ENCODE measurements at regions not wholly inside any gene's neighbourhood (a gene's known extent, or its start where the extent isn't known, plus 50 kb on each side); places are given as distances from the start of the nearest gene placed in this dataset.
A peak's percentile ranks its signal among the peaks of the same experiment; 100 is the strongest.

GRCh38 chr2:12998685-12999084, 281.9 kb downstream of the TRIB2 start:
- no peak overlapping the region for H3K4me3 Mint-ChIP-seq
- no peaks in the 10 kb centered on the region for H3K9me3 Mint-ChIP-seq
- intact Hi-C loops (cut with micrococcal nuclease) = no loop called here
- H3K27me3 Mint-ChIP-seq (ENCODE audit: low read depth) = peaks cover 2% of the 10 kb centered on the region
- no peak overlapping the region for H3K27ac Mint-ChIP-seq
- no peak for DNase-seq
- no peaks in the 10 kb centered on the region for H3K4me1 Mint-ChIP-seq (ENCODE audit: low read depth)
- H3K36me3 Mint-ChIP-seq (ENCODE audit: low read depth) = no peaks in the 10 kb centered on the region
- CTCF ChIA-PET = interaction anchor here (2.1 kb wide), 1 partner anchor 9 kb away, joined by 7 read pairs; no protein-coding TSS in a partner anchor

- no peaks in the 10 kb centered on the region for H3K36me3 Mint-ChIP-seq (ENCODE audit: low read depth)
- no peaks in the 10 kb centered on the region for H3K4me1 Mint-ChIP-seq (ENCODE audit: low read depth)
- H3K27me3 Mint-ChIP-seq (ENCODE audit: low read depth) = no peaks in the 10 kb centered on the region
- H3K9me3 Mint-ChIP-seq = no peaks in the 10 kb centered on the region
- intact Hi-C loops (cut with micrococcal nuclease) = loop anchor here (5.0 to 10.0 kb wide), 3 partner anchors 39 to 1306 kb away; no protein-coding TSS in a partner anchor
- H3K27ac Mint-ChIP-seq = no peak overlapping the region
- CTCF ChIA-PET = interaction anchor here (0.6 to 1.3 kb wide), 2 partner anchors 284 to 751 kb away, joined by 3 read pairs; partner anchors contain the start of gene TRIB2
- no peak overlapping the region for H3K4me3 Mint-ChIP-seq
- no peak for DNase-seq
Measured at GRCh38 chr2:13000664-13001363, 284.1 kb downstream of the TRIB2 start.

- CTCF ChIA-PET = interaction anchor here (1.3 kb wide), 1 partner anchor 285 kb away, joined by 3 read pairs; the partner anchor contains the start of gene TRIB2
Measured at GRCh38 chr2:13001408-13001807, 284.7 kb downstream of the TRIB2 start.

GRCh38 chr2:13002536-13003331, 286.0 kb downstream of the TRIB2 start:
- Mint-ChIP-seq H3K9me3 (no peaks in the 10 kb centered on the region), H3K36me3 (ENCODE audit: low read depth) (no peaks in the 10 kb centered on the region), H3K4me3 (no peak overlapping the region), H3K27me3 (ENCODE audit: low read depth) (peaks cover 5% of the 10 kb centered on the region), H3K4me1 (ENCODE audit: low read depth) (no peaks in the 10 kb centered on the region), H3K27ac (no peak overlapping the region)
- CTCF ChIA-PET = interaction anchor here (0.7 to 1.5 kb wide), 4 partner anchors 10 to 286 kb away, joined by 3 to 6 read pairs (median 4); partner anchors contain the start of gene TRIB2
- DNase-seq = no peak
- intact Hi-C loops (cut with micrococcal nuclease) = loop anchor here (5.0 to 10.0 kb wide), 3 partner anchors 40 to 1308 kb away; no protein-coding TSS in a partner anchor

More at GRCh38 chr2:13001408-13001807, 284.7 kb downstream of the TRIB2 start:
- intact Hi-C loops (cut with micrococcal nuclease) = loop anchor here (5.0 to 10.0 kb wide), 3 partner anchors 39 to 1307 kb away; no protein-coding TSS in a partner anchor
- no peak overlapping the region for H3K27ac Mint-ChIP-seq
- no peak for DNase-seq
- H3K36me3 Mint-ChIP-seq (ENCODE audit: low read depth) = no peaks in the 10 kb centered on the region
- H3K4me3 Mint-ChIP-seq = no peak overlapping the region
- H3K27me3 Mint-ChIP-seq (ENCODE audit: low read depth) = no peaks in the 10 kb centered on the region
- no peaks in the 10 kb centered on the region for H3K9me3 Mint-ChIP-seq
- H3K4me1 Mint-ChIP-seq (ENCODE audit: low read depth) = no peaks in the 10 kb centered on the region

GRCh38 chr2:13003500-13003899, 286.8 kb downstream of the TRIB2 start:
- Mint-ChIP-seq H3K4me3 (no peak overlapping the region), H3K27ac (no peak overlapping the region), H3K27me3 (ENCODE audit: low read depth) (peaks cover 6% of the 10 kb centered on the region), H3K36me3 (ENCODE audit: low read depth) (no peaks in the 10 kb centered on the region), H3K9me3 (no peaks in the 10 kb centered on the region), H3K4me1 (ENCODE audit: low read depth) (no peaks in the 10 kb centered on the region)
- intact Hi-C loops (cut with micrococcal nuclease) = loop anchor here (5.0 to 10.0 kb wide), 3 partner anchors 41 to 1309 kb away; no protein-coding TSS in a partner anchor
- CTCF ChIA-PET = interaction anchor here (0.6 to 1.5 kb wide), 4 partner anchors 9 to 239 kb away, joined by 3 to 6 read pairs (median 4); no protein-coding TSS in a partner anchor
- no peak for DNase-seq

- H3K27me3 Mint-ChIP-seq (ENCODE audit: low read depth) = peaks cover 7% of the 10 kb centered on the region
- no peaks in the 10 kb centered on the region for H3K4me1 Mint-ChIP-seq (ENCODE audit: low read depth)
- no peaks in the 10 kb centered on the region for H3K36me3 Mint-ChIP-seq (ENCODE audit: low read depth)
- H3K9me3 Mint-ChIP-seq = no peaks in the 10 kb centered on the region
- H3K4me3 Mint-ChIP-seq = no peak overlapping the region
- CTCF ChIA-PET = interaction anchor here (0.7 to 1.0 kb wide), 2 partner anchors 74 to 78 kb away, joined by 3 read pairs; no protein-coding TSS in a partner anchor
- no peak for DNase-seq
- intact Hi-C loops (cut with micrococcal nuclease) = loop anchor here (5.0 to 10.0 kb wide), 5 partner anchors 73 to 1310 kb away; no protein-coding TSS in a partner anchor
- H3K27ac Mint-ChIP-seq = no peak overlapping the region
Measured at GRCh38 chr2:13005048-13005447, 288.3 kb downstream of the TRIB2 start.

- no peak overlapping the region for H3K4me3 Mint-ChIP-seq
- H3K9me3 Mint-ChIP-seq = no peaks in the 10 kb centered on the region
- H3K27ac Mint-ChIP-seq = no peak overlapping the region
- CTCF ChIA-PET = interaction anchor here (0.6 to 2.8 kb wide), 15 partner anchors 10 to 1218 kb away, joined by 3 to 17 read pairs (median 5); partner anchors contain the start of gene TRIB2
- H3K27me3 Mint-ChIP-seq (ENCODE audit: low read depth) = peaks cover 8% of the 10 kb centered on the region
- intact Hi-C loops (cut with micrococcal nuclease) = loop anchor here (2.0 to 10.0 kb wide), 7 partner anchors 74 to 1311 kb away; no protein-coding TSS in a partner anchor
- DNase-seq = no peak
- H3K36me3 Mint-ChIP-seq (ENCODE audit: low read depth) = no peaks in the 10 kb centered on the region
- no peaks in the 10 kb centered on the region for H3K4me1 Mint-ChIP-seq (ENCODE audit: low read depth)
Measured at GRCh38 chr2:13005761-13006335, 289.1 kb downstream of the TRIB2 start.

- Mint-ChIP-seq H3K27ac (no peak overlapping the region), H3K27me3 (ENCODE audit: low read depth) (peaks cover 8% of the 10 kb centered on the region), H3K4me1 (ENCODE audit: low read depth) (no peaks in the 10 kb centered on the region), H3K4me3 (no peak overlapping the region), H3K36me3 (ENCODE audit: low read depth) (no peaks in the 10 kb centered on the region), H3K9me3 (no peaks in the 10 kb centered on the region)
- CTCF ChIA-PET = interaction anchor here (0.5 to 2.8 kb wide), 34 partner anchors 11 to 1178 kb away, joined by 3 to 17 read pairs (median 4); partner anchors contain the start of gene TRIB2
- DNase-seq = no peak
- intact Hi-C loops (cut with micrococcal nuclease) = loop anchor here (2.0 to 10.0 kb wide), 7 partner anchors 74 to 1312 kb away; no protein-coding TSS in a partner anchor
Measured at GRCh38 chr2:13006426-13006825, 289.7 kb downstream of the TRIB2 start.

- H3K27ac Mint-ChIP-seq = no peak overlapping the region
- H3K36me3 Mint-ChIP-seq (ENCODE audit: low read depth) = no peaks in the 10 kb centered on the region
- H3K9me3 Mint-ChIP-seq = no peaks in the 10 kb centered on the region
- intact Hi-C loops (cut with micrococcal nuclease) = loop anchor here (1.0 to 10.0 kb wide), 10 partner anchors 75 to 1312 kb away; partner anchors contain the start of gene TRIB2
- CTCF ChIA-PET = interaction anchor here (0.5 to 2.8 kb wide), 50 partner anchors 8 to 1307 kb away, joined by 3 to 17 read pairs (median 4); partner anchors contain the start of gene TRIB2
- no peak overlapping the region for H3K4me3 Mint-ChIP-seq
- H3K27me3 Mint-ChIP-seq (ENCODE audit: low read depth) = peaks cover 9% of the 10 kb centered on the region
- peak; percentile 72 for DNase-seq
- no peaks in the 10 kb centered on the region for H3K4me1 Mint-ChIP-seq (ENCODE audit: low read depth)
Measured at GRCh38 chr2:13006829-13007717, 290.3 kb downstream of the TRIB2 start.

- CTCF ChIA-PET = interaction anchor here (0.9 to 1.8 kb wide), 2 partner anchors 13 to 78 kb away, joined by 4 to 5 read pairs; no protein-coding TSS in a partner anchor
- no peaks in the 10 kb centered on the region for H3K9me3 Mint-ChIP-seq
- no peak overlapping the region for H3K4me3 Mint-ChIP-seq
- intact Hi-C loops (cut with micrococcal nuclease) = loop anchor here (5.0 to 10.0 kb wide), 5 partner anchors 77 to 1314 kb away; no protein-coding TSS in a partner anchor
- DNase-seq = no peak
- H3K36me3 Mint-ChIP-seq (ENCODE audit: low read depth) = no peaks in the 10 kb centered on the region
- no peaks in the 10 kb centered on the region for H3K4me1 Mint-ChIP-seq (ENCODE audit: low read depth)
- H3K27ac Mint-ChIP-seq = no peak overlapping the region
- peaks cover 18% of the 10 kb centered on the region for H3K27me3 Mint-ChIP-seq (ENCODE audit: low read depth)
Measured at GRCh38 chr2:13009027-13009642, 292.4 kb downstream of the TRIB2 start.

All from activated naive CD4-positive, alpha-beta T cell treated with anti-CD3 and anti-CD28 coated beads for 36 hours (primary cell).